GM21786 (cell line): ENCODE measurements at regions not wholly inside any gene's neighbourhood (a gene's known extent, or its start where the extent isn't known, plus 50 kb on each side); places are given as distances from the start of the nearest gene placed in this dataset.

Experiments
- ATAC-seq: cut with Tn5 transposase; IDR thresholded peaks from one replicate; pipeline ENCODE4 v1.9.1; 2021; ENCODE audit not compliant: unreplicated experiment

DNA sequence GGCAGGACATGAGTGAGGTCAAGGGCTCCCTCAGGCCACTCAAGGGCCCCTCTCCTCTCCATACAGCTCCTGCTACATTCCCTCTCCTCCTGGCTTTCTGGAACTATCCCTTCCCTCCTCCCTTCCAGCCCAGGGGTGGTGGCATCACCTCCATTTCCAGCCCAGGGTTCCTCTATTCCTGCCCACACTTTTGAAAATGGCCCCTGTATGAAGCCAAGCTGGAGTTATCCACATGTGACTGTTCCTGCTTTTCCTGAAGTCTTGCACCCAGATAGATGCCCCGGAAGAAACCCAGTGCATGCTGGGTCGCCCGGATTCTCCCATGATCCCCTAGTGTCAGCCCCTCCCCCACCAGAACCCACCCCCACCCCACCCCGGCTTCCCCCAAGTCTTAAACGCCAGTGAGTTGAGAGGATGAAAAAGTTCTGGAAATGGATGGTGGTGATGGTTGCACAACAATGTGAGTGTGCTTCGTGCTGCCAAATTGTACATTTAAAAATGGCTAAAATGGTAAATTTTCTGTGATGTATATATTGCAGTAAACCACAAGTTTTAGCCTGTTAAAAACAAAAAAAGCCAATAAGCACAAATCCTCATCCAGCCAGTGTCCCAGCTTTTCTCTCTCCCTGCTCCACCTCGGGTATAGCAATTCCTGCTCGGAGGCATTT lies 136.9 kb downstream of the SCARB1 start:
- ATAC-seq, result no peak

GRCh38 chr12:124725597-124726237 lies 137.9 kb downstream of the SCARB1 start:
- no peak for ATAC-seq

DNA sequence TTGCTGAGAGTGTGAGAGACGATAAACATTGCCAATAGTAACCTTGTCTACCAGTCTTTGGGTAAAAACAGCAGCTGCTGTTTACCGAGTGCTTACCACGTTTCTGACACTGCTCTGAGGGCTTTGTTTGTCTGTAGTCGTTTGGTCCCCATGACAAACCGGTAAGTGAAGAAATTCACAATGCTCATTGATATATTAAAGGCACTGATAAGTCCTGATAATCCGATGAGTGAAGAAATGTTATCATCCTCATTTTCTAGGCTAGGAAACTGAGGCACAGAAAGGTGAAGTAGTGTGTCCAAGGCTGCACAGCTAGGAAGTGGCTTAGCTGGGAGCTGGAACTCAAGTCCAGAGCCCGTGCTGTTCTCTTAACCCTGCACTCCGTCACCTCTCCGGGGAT lies 138.6 kb downstream of the SCARB1 start:
- ATAC-seq, result no peak

DNA sequence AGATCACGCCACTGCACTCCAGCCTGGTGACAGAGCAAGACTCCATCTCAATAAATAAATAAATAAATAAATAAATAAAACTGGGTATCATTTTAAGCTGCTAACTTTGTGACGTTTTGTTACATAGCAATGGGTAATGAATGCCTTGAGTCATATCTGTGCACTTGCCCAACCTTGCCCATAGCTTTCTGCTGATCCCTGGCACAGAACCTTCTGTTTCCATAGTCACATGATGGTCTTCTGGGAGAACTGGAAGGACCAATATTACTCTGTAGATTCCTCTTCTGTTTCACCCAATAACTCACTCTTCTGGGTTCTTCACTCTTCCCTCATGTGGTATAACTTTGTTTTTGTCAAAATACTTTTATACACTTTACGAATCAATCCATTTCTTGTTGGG lies 140.8 kb downstream of the SCARB1 start:
- ATAC-seq, result no peak

- no peak for ATAC-seq
Measured at GRCh38 chr12:124721501-124722162, 142.0 kb downstream of the SCARB1 start.

- ATAC-seq, result no peak
Measured at GRCh38 chr12:124720681-124721500, 142.8 kb downstream of the SCARB1 start.

DNA sequence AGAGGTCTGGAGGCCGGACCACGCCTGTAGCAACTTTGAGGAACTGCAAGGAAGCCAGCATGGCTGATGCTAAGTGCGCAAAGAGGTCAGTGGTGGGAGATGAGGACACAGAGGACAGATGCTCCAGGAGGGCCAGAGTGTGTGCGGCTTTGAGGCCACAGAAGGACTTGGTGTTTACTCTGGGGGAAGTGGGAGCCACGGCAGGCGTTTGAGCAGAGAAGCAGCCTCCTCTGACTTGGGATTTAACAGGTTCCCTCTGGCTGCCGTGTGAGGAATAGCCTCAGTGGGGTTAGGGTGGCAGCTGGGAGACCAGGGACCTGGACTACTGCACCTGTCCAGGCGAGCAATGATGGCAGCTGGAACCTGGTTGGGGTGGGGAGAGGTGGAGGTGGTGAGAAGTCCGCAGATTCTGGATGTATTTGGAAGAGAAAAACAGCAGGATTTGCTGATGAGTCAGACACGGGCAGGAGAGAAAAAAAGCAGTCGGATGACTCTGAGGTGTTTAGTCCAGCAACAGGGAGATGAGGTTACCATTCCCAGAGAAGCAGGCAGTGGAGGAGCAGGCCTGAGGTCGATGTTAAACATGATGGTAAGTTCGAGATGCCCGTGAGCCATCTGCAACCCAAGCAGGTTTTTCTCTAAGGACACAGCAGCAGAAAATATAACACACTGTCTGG lies 143.5 kb downstream of the SCARB1 start:
- ATAC-seq, result no peak

GRCh38 chr12:124719231-124719630 lies 144.4 kb downstream of the SCARB1 start:
- no peak for ATAC-seq

DNA sequence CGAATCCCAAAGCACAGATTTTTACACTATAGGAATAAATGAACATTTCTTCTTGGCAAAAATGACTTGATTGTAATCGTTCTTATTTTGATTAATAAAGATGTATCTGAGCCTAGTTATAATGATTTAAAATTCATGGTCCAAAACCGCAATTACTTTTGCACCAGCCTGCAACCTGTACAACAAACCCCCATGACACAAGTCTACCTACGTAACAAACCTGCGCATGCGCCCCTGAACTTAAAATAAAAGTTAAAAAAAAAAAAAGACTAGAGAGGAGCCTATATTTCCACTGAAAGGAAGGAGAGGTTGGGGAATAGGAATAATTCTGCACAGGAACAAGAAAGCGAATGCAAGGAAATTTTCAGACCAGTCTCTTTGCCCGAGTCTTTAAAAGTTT lies 145.2 kb downstream of the SCARB1 start:
- no peak for ATAC-seq

GRCh38 chr12:124718036-124718435 lies 145.6 kb downstream of the SCARB1 start:
- no peak for ATAC-seq

DNA sequence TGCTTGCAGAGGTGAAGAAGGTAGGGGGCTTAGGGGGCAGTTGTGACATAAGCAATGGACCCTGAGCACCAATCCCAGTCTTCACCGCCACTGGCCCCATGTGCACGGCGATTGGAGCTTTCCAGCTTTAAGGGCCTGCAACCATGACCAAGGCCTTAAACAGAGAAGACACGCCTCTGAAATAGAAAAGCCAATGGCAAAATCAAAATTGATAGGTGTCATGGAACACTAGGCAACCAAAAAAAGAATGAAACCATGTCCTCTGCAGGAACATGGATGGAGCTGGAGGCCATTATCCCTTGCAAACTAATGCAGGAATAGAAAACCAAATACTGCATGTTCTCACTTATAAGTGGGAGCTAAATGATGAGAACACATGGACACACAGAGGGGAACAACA lies 146.3 kb downstream of the SCARB1 start:
- ATAC-seq, result no peak

GRCh38 chr12:124716208-124717130 lies 147.2 kb downstream of the SCARB1 start:
- ATAC-seq, result no peak

- no peak for ATAC-seq
Measured at GRCh38 chr12:124715121-124715990, 147.9 kb upstream of the NCOR2 start.

GRCh38 chr12:124713436-124714082 lies 146.1 kb upstream of the NCOR2 start:
- peak; percentile 87 for ATAC-seq

DNA sequence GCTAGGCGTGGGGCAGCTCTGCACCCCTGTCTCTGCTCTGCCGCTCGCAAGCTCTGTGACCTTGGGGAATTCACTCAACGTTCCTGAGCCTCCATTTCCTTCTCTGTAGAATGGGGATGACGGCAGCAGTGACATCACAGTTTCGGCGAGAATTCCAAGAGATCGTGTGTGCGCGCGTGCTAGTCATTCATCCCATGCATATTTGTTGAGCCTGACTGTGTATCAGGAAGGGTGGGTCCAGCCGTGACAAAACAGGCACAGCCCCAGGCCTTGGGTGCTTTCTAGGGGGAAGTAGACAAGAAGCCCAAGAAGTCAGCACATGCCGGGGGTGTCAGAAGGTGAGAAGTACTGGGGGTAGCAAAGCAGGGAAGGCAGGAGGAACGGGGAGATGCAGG lies 145.6 kb upstream of the NCOR2 start:
- peak; percentile 16 for ATAC-seq

GRCh38 chr12:124711344-124711743 lies 143.9 kb upstream of the NCOR2 start:
- ATAC-seq, result no peak

DNA sequence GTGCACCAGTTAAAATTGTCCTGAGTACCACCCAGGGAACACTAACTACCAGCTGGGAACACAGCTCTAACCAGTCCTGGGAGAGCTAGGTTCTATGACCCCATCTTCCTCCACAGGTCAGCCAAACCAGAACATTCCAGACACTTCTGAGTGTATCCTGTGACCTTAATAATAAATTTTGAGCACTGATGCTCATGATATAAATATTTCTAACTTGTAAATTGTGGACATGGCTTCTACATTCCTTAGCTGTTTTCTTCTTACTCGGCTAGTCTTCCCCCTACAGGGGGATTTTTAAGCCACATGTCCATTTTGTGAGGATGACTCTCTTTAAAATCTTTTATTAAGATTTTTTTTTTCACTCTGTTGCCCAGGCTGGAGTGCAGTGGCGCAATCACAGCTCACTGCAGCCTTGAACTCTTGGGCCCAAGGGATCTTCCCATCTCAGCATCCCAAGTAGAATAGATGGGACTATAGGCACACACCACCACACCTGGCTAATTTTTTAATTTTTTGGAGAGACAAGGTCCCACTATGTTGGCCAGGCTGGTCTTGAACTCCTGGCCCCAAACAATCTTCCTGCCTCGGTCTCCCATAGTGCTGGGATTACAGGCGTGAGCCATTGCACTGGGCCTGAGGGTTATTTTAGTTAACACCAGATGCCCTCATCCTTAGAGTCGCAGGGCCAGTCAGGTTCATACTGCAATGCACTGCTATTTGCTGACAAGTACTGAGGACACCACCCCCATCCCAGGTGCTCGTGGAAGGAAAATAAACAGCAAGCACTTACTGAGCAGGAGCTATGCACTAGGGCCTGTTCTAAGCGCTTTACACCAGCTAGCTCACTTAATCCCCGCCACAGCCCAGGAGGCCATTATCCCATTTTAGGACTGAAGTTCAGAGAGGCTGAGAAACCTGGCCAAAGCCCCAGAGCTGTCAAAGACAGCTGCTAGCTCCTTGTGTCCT lies 142.6 kb upstream of the NCOR2 start:
- no peak for ATAC-seq
